Thyroid gland (tissue), 4 donors: ENCODE measurements at regions not wholly inside any gene's neighbourhood (a gene's known extent, or its start where the extent isn't known, plus 50 kb on each side); places are given as distances from the start of the nearest gene placed in this dataset.

ENCODE experiments used
- POLR2A ChIP-seq, 2 donors: fragments of 450-650 bp; IDR thresholded peaks; one replicate each; pipeline ENCODE4 v1.6.1; 2017; ENCODE audit warnings: antibody characterized with exemption in 2 of 2, mild to moderate bottlenecking in 2 of 2, moderate library complexity in 1 of 2
- TF ChIP-seq, protein P1 (sequence below), 6 experiments: fragments of 200-600 bp in 3 of 6; fragments of 450-650 bp in 3 of 6; sonication (generic) in 3 of 6; IDR thresholded peaks; one replicate each; pipeline ENCODE4 v1.5.1; 2016 to 2019; ENCODE audit warnings: antibody characterized with exemption in 6 of 6, mild to moderate bottlenecking in 2 of 6, inconsistent platforms in 1 of 6, moderate library complexity in 1 of 6

DNA sequence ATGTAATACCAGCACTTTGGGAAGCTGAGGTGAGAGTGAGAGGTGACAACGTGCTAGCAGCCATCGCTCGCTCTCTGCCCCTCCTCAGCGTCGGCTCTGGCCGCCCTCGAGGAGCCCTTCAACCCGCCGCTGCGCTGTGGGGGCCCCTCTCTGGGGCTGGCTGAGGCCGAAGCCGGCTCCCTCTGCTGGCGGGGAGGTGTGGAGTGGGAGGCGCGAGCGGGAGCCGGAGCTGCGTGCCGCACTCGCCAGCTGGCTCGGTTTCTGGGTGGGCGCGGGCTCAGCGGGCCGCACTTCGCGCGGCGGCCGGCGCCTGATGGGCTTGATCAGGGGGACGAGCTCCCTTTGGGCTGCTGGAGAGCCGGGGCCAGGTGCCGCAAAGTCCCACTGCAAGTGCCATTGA is 98.9 kb upstream of the UBASH3B start:
- TF ChIP-seq, protein P1, sequence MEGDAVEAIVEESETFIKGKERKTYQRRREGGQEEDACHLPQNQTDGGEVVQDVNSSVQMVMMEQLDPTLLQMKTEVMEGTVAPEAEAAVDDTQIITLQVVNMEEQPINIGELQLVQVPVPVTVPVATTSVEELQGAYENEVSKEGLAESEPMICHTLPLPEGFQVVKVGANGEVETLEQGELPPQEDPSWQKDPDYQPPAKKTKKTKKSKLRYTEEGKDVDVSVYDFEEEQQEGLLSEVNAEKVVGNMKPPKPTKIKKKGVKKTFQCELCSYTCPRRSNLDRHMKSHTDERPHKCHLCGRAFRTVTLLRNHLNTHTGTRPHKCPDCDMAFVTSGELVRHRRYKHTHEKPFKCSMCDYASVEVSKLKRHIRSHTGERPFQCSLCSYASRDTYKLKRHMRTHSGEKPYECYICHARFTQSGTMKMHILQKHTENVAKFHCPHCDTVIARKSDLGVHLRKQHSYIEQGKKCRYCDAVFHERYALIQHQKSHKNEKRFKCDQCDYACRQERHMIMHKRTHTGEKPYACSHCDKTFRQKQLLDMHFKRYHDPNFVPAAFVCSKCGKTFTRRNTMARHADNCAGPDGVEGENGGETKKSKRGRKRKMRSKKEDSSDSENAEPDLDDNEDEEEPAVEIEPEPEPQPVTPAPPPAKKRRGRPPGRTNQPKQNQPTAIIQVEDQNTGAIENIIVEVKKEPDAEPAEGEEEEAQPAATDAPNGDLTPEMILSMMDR (IDR thresholded peaks at IDR 0.05) = peak in 2 of 6 experiments; percentile 36 to 41
- TF ChIP-seq POLR2A (IDR thresholded peaks at IDR 0.05) = no peak
